ENCODE measurements at regions not wholly inside any gene's neighbourhood (a gene's known extent, or its start where the extent isn't known, plus 50 kb on each side); places are given as distances from the start of the nearest gene placed in this dataset.

DNA sequence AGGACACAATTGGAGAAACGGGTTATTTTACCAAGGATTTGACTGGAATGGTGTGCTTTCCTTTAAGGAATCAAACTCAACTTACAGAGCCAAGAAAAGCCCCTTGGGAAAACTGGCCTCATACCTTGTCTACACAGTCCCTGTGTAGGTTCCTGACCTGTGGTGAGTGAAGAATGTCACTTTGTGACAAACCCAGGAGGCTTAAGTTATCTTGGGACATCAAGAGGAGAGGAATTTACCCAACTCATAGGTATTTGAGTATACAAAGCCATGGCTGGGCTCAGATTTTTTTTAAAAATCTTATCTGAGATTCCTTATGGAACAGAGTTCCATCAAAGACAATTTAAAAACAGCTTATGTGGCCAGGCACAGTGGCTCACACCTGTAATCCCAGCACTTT lies 112.1 kb downstream of the EIF4E start:
- no peaks in the 10 kb centered on the region for H3K79me2 ChIP-seq (ENCODE audit: low read depth)
- no peak overlapping the region for H3K27ac ChIP-seq
- intact Hi-C loops (cut with micrococcal nuclease; ENCODE audit: unreplicated experiment): no loop called here
- CTCF ChIA-PET: no interaction called here
- no peaks in the 10 kb centered on the region for H3K9me3 ChIP-seq (ENCODE audit: insufficient read depth, low read depth)
- no peaks in the 10 kb centered on the region for H3K4me1 ChIP-seq (replicated peaks; ENCODE audit: insufficient read depth)
- H3K4me2 ChIP-seq: no peak overlapping the region
- TF ChIP-seq EZH2 (IDR thresholded peaks at IDR 0.05; ENCODE audit: low read depth): no peak
- TF ChIP-seq, protein P1, sequence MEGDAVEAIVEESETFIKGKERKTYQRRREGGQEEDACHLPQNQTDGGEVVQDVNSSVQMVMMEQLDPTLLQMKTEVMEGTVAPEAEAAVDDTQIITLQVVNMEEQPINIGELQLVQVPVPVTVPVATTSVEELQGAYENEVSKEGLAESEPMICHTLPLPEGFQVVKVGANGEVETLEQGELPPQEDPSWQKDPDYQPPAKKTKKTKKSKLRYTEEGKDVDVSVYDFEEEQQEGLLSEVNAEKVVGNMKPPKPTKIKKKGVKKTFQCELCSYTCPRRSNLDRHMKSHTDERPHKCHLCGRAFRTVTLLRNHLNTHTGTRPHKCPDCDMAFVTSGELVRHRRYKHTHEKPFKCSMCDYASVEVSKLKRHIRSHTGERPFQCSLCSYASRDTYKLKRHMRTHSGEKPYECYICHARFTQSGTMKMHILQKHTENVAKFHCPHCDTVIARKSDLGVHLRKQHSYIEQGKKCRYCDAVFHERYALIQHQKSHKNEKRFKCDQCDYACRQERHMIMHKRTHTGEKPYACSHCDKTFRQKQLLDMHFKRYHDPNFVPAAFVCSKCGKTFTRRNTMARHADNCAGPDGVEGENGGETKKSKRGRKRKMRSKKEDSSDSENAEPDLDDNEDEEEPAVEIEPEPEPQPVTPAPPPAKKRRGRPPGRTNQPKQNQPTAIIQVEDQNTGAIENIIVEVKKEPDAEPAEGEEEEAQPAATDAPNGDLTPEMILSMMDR (conservative IDR thresholded peaks at IDR 0.05): no peak
- no peaks in the 10 kb centered on the region for H4K20me1 ChIP-seq (ENCODE audit: insufficient read depth)
- no TSS peak for BruUV-seq (replicated peaks)
- H3K4me3 ChIP-seq: no peak overlapping the region
- no peaks in the 10 kb centered on the region for H3K36me3 ChIP-seq (ENCODE audit: low read depth)
- H3F3A ChIP-seq (ENCODE audit: insufficient read depth, low read depth): no peaks in the 10 kb centered on the region
- no peaks in the 10 kb centered on the region for H3K27me3 ChIP-seq (ENCODE audit: insufficient read depth, low read depth)
- no peak for DNase-seq
- H3K9me2 ChIP-seq (ENCODE audit: insufficient read depth): no peaks in the 10 kb centered on the region; the same call in 1 of the 2 replicates
- H2AFZ ChIP-seq: no peak overlapping the region
- POLR2A ChIA-PET (ENCODE audit: unreplicated experiment): no interaction called here

DNA sequence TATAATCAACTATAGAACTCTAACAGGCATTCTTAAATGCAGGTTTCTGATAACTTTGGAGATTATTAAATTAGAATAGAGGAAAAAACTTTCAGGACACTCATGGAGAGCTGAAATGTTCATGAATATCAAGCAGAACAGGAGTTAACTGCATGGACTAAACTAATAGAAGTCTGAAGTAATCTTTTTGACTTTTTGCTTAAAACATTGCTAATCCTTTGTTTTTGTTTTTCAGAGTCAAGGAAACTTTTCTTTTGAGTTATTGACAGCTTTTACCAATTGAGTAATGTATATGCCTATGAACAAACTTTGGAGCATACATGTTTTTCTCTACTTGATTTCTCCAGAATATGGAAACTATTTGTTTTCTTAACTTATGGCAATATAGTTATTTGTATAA lies 112.5 kb downstream of the EIF4E start:
- intact Hi-C loops (cut with micrococcal nuclease; ENCODE audit: unreplicated experiment): no loop called here
- H3K27me3 ChIP-seq (ENCODE audit: insufficient read depth, low read depth): no peaks in the 10 kb centered on the region
- no peaks in the 10 kb centered on the region for H3K36me3 ChIP-seq (ENCODE audit: low read depth)
- H3K9me3 ChIP-seq (ENCODE audit: insufficient read depth, low read depth): no peaks in the 10 kb centered on the region
- POLR2A ChIA-PET (ENCODE audit: unreplicated experiment): no interaction called here
- CTCF ChIA-PET: no interaction called here
- H3K4me2 ChIP-seq: no peak overlapping the region
- no peak for DNase-seq
- no peaks in the 10 kb centered on the region; the same call in 1 of the 2 replicates for H3K9me2 ChIP-seq (ENCODE audit: insufficient read depth)
- no peak for TF ChIP-seq EZH2 (IDR thresholded peaks at IDR 0.05; ENCODE audit: low read depth)
- TF ChIP-seq, protein P1 (conservative IDR thresholded peaks at IDR 0.05): no peak
- no peaks in the 10 kb centered on the region for H3K4me1 ChIP-seq (replicated peaks; ENCODE audit: insufficient read depth)
- no peak overlapping the region for H3K4me3 ChIP-seq
- H2AFZ ChIP-seq: no peak overlapping the region
- no peaks in the 10 kb centered on the region for H3F3A ChIP-seq (ENCODE audit: insufficient read depth, low read depth)
- no peaks in the 10 kb centered on the region for H4K20me1 ChIP-seq (ENCODE audit: insufficient read depth)
- no peak overlapping the region for H3K27ac ChIP-seq
- no TSS peak for BruUV-seq (replicated peaks)
- no peaks in the 10 kb centered on the region for H3K79me2 ChIP-seq (ENCODE audit: low read depth)

DNA sequence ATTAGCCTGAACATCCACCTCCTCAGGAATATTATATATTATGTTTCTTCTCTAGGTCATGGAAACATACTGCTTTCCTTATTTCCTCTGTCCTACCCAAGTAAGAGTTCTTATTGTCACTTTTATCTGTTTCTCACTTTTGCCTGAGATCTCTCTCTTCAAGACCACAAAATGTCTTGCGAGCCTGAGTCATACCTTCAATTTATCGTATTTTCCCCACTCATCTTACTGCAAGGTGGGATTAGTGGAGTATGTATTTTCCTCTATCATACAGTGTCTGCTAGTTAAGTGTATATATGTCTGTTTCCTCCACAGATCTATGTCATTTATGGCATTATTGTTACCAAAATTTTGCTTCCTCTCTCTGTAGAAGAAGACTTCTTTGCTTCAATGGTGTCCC lies 124.5 kb downstream of the EIF4E start:
- TF ChIP-seq, protein P1 (conservative IDR thresholded peaks at IDR 0.05): no peak
- TF ChIP-seq EZH2 (IDR thresholded peaks at IDR 0.05; ENCODE audit: low read depth): no peak
- Histone ChIP-seq H3K27me3 (ENCODE audit: insufficient read depth, low read depth) (no peaks in the 10 kb centered on the region), H2AFZ (no peak overlapping the region), H3K4me2 (no peak overlapping the region), H3K4me3 (no peak overlapping the region), H4K20me1 (ENCODE audit: insufficient read depth) (no peaks in the 10 kb centered on the region), H3K9me2 (ENCODE audit: insufficient read depth) (no peaks in the 10 kb centered on the region), H3F3A (ENCODE audit: insufficient read depth, low read depth) (no peaks in the 10 kb centered on the region), H3K9me3 (ENCODE audit: insufficient read depth, low read depth) (no peaks in the 10 kb centered on the region), H3K4me1 (replicated peaks; ENCODE audit: insufficient read depth) (no peaks in the 10 kb centered on the region), H3K79me2 (ENCODE audit: low read depth) (no peaks in the 10 kb centered on the region), H3K27ac (no peak overlapping the region), H3K36me3 (ENCODE audit: low read depth) (no peaks in the 10 kb centered on the region)
- ChIA-PET POLR2A (ENCODE audit: unreplicated experiment) (no interaction called here), CTCF (no interaction called here)
- DNase-seq: no peak
- intact Hi-C loops (cut with micrococcal nuclease; ENCODE audit: unreplicated experiment): no loop called here
- BruUV-seq (replicated peaks): no TSS peak

Data from PC-9 (cell line).